ENCODE measurements at regions not wholly inside any gene's neighbourhood (a gene's known extent, or its start where the extent isn't known, plus 50 kb on each side); places are given as distances from the start of the nearest gene placed in this dataset.

DNA sequence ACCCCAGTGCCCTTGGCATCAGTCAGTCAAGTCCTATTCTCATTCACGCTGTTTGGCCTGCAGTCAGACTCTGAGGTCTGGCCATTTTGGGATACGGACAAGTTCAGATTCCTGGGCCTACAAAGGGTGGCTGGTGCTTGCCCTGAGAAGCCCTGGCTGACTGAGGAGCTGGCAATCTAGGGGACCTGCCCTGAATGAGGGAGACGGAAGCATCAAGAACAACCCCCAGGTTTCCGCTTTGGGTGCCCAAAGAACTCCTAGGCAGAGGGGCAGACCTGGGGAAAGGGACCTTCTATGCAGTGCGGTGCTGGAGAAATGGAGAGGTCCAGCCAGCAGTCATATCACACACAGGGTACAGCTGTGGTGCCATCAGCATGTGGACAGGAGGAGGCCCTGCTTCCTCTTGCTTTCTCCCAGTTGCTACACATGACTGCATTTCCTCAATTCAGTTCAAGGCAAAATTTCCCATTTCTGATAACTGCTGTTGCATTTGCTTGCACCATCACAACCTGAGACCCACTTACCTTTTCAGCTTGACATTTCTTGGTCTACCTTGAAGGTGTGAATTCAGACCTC lies 70.9 kb upstream of the LGALSL start:
- Histone ChIP-seq H3K4me3 (no peak overlapping the region), H3K36me3 (no peaks in the 10 kb centered on the region), H3K27me3 (no peaks in the 10 kb centered on the region), H3K4me1 (no peaks in the 10 kb centered on the region), H3K27ac (no peak overlapping the region), H3K9me3 (no peaks in the 10 kb centered on the region)
- DNase-seq = no peak
- TF ChIP-seq, protein P1, sequence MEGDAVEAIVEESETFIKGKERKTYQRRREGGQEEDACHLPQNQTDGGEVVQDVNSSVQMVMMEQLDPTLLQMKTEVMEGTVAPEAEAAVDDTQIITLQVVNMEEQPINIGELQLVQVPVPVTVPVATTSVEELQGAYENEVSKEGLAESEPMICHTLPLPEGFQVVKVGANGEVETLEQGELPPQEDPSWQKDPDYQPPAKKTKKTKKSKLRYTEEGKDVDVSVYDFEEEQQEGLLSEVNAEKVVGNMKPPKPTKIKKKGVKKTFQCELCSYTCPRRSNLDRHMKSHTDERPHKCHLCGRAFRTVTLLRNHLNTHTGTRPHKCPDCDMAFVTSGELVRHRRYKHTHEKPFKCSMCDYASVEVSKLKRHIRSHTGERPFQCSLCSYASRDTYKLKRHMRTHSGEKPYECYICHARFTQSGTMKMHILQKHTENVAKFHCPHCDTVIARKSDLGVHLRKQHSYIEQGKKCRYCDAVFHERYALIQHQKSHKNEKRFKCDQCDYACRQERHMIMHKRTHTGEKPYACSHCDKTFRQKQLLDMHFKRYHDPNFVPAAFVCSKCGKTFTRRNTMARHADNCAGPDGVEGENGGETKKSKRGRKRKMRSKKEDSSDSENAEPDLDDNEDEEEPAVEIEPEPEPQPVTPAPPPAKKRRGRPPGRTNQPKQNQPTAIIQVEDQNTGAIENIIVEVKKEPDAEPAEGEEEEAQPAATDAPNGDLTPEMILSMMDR (IDR thresholded peaks at IDR 0.05) = no peak
- TF ChIP-seq POLR2A (IDR thresholded peaks at IDR 0.05) = no peak

DNA sequence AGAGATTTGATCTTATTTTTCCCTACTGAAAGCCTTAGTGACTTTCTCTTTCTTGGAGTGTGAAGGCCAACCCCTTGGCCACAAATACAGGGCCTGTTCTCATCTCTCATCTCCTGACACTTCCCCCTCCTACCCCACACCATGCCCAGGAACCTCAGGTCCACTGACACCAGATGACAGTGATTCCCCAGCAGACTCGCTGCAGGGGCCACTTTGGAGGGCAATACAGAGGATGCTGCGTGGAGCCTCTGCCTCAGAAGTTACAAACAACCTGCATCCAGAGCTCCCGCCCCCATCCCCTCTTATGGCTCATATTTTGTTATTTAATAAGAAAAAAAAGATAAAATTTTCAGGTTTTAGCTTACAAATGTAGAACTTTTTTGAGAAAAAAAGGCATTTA lies 70.1 kb upstream of the LGALSL start:
- Histone ChIP-seq H3K4me1 (no peaks in the 10 kb centered on the region), H3K27ac (no peak overlapping the region), H3K27me3 (no peaks in the 10 kb centered on the region), H3K9me3 (no peaks in the 10 kb centered on the region), H3K4me3 (no peak overlapping the region), H3K36me3 (no peaks in the 10 kb centered on the region)
- DNase-seq = no peak
- TF ChIP-seq, protein P1 (IDR thresholded peaks at IDR 0.05) = no peak
- TF ChIP-seq POLR2A (IDR thresholded peaks at IDR 0.05) = no peak

DNA sequence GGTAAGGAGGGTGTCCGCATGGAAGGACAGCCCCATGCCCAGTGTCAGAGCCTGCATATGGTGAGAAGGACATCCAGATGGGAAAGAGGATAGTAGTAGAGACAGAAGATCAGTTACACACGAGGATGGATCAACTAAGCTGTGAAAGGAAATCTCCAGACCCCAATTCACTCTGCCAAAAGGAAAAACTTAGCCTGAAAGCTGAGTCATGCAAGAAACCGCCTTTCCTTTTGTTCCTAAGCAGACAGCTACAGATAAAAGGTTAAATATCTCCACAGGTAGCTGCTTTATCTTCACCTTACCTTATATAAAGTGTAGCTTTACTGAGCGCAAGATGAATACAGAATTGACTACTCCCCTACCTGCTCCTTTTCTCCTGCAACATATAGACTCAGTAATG lies 67.3 kb upstream of the LGALSL start:
- Histone ChIP-seq H3K36me3 (no peaks in the 10 kb centered on the region), H3K4me1 (no peaks in the 10 kb centered on the region), H3K4me3 (no peak overlapping the region), H3K9me3 (no peaks in the 10 kb centered on the region), H3K27me3 (no peaks in the 10 kb centered on the region), H3K27ac (no peak overlapping the region)
- TF ChIP-seq POLR2A (IDR thresholded peaks at IDR 0.05) = no peak
- TF ChIP-seq, protein P1 (IDR thresholded peaks at IDR 0.05) = no peak
- no peak for DNase-seq

DNA sequence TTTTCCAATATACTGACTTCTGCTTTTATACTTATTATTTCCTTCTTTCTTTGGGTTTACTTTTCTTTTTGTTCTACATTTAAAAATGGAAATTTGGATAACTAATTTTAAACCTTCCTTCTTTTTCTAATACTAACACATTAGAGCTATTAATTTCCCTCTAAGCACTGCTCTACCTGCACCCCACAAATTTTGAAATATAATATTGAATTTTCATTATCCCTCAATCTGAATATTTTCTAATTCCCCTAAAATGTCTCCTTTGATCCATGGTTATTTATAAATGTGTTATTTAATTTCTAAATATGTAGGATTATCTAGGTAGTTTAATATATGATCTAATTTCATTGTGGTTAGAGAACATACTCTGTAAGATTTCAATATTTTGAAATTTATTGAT lies 63.4 kb upstream of the LGALSL start:
- H3K4me1 ChIP-seq = no peaks in the 10 kb centered on the region
- no peak overlapping the region for H3K27ac ChIP-seq
- TF ChIP-seq, protein P1 (IDR thresholded peaks at IDR 0.05) = no peak
- no peak for TF ChIP-seq POLR2A (IDR thresholded peaks at IDR 0.05)

DNA sequence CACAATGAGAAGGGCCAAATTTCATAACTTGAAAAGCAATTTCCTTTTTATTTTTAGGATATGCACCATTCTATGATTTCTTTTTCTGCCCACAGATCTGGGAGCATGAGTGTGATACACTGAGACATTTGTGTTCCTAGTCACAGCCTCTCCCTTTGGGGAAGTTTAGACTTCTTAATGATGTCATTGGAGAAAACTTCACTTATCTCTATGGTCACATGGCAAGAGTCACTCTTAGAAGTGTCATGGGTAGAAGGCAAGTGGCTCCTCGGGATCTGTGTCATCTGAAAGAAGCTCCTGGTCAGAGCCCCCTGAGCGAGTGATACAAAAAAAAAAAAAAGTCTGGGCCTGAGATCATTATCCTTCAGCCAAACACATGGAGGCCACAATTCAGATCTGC lies 62.5 kb upstream of the LGALSL start:
- Histone ChIP-seq H3K27ac (peak overlapping the region in 2 of 4 donors; percentile 58 to 75), H3K4me1 (no peaks in the 10 kb centered on the region), H3K9me3 (no peaks in the 10 kb centered on the region), H3K27me3 (no peaks in the 10 kb centered on the region), H3K36me3 (no peaks in the 10 kb centered on the region), H3K4me3 (no peak overlapping the region)
- TF ChIP-seq, protein P1 (IDR thresholded peaks at IDR 0.05) = no peak
- peak in 1 of 2 donors; percentile 26 for TF ChIP-seq POLR2A (IDR thresholded peaks at IDR 0.05)
- DNase-seq = no peak

More for the DNA sequence above, 63.4 kb upstream of the LGALSL start:
- H3K9me3 ChIP-seq = no peaks in the 10 kb centered on the region
- no peak for DNase-seq
- H3K4me3 ChIP-seq = no peak overlapping the region
- no peaks in the 10 kb centered on the region for H3K36me3 ChIP-seq
- no peaks in the 10 kb centered on the region for H3K27me3 ChIP-seq

DNA sequence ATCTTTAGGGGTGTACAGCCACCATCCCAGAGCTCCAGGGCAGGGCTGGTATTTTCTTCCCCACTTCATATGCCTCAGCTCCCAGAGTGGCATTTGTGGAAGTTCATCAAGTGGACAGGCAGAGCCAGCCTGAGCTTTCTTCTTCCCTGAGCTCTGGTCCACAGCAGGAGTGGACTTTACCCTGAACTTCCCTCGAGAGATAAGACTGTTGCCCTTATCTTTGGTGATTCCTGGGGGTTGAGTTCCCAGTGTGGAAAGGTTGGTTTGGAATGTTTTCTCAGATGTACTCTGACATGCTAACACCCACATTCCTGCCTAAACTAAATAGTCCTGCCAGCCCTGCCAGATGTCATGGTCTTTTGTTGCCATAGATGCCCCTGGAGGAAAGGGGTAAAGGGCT lies 62.0 kb upstream of the LGALSL start:
- peak in 1 of 3 donors; percentile 64 for DNase-seq

More for the DNA sequence above, 62.0 kb upstream of the LGALSL start:
- H3K4me3 ChIP-seq = no peak overlapping the region
- no peaks in the 10 kb centered on the region for H3K27me3 ChIP-seq
- peak overlapping the region in 2 of 4 donors; percentile 58 to 75 for H3K27ac ChIP-seq
- H3K36me3 ChIP-seq = no peaks in the 10 kb centered on the region
- TF ChIP-seq POLR2A (IDR thresholded peaks at IDR 0.05) = no peak
- TF ChIP-seq, protein P1 (IDR thresholded peaks at IDR 0.05) = no peak
- H3K4me1 ChIP-seq = no peaks in the 10 kb centered on the region
- H3K9me3 ChIP-seq = no peaks in the 10 kb centered on the region

Measured in Peyer's patch (tissue), 4 donors.